Endothelial cell (in vitro differentiated cells): ENCODE measurements at regions not wholly inside any gene's neighbourhood (a gene's known extent, or its start where the extent isn't known, plus 50 kb on each side); places are given as distances from the start of the nearest gene placed in this dataset.

Experiments used
- DNase-seq: peaks from one replicate; pipeline ENCODE4 v3.0.0; 2021; ENCODE audit warnings: low spot score
- H3K27ac Mint-ChIP-seq: one replicate; pipeline ENCODE4 v1.8.0; 2021; ENCODE audit warnings: mixed read lengths, inconsistent platforms; ENCODE audit not compliant: unreplicated experiment
- H3K27me3 Mint-ChIP-seq: one replicate; pipeline ENCODE4 v1.8.0; 2021; ENCODE audit warnings: mild to moderate bottlenecking, moderate library complexity, mixed read lengths, inconsistent platforms; ENCODE audit not compliant: unreplicated experiment
- H3K36me3 Mint-ChIP-seq: one replicate; pipeline ENCODE4 v1.8.0; 2021; ENCODE audit warnings: mild to moderate bottlenecking, low read depth, mixed read lengths, inconsistent platforms; ENCODE audit not compliant: unreplicated experiment
- H3K4me1 Mint-ChIP-seq: one replicate; pipeline ENCODE4 v1.8.0; 2021; ENCODE audit warnings: mild to moderate bottlenecking, mixed read lengths, inconsistent platforms; ENCODE audit not compliant: unreplicated experiment
- H3K4me3 Mint-ChIP-seq: one replicate; pipeline ENCODE4 v1.8.0; 2021; ENCODE audit warnings: mild to moderate bottlenecking, mixed read lengths, inconsistent platforms; ENCODE audit not compliant: unreplicated experiment
- H3K9me3 Mint-ChIP-seq: one replicate; pipeline ENCODE4 v1.8.0; 2021; ENCODE audit warnings: mixed read lengths, inconsistent platforms; ENCODE audit not compliant: unreplicated experiment
- CTCF ChIP-seq: fragments of 200-600 bp; sonication (generic); IDR thresholded peaks from one replicate; pipeline ENCODE4 v1.5.0; 2021; ENCODE audit warnings: antibody characterized with exemption; ENCODE audit not compliant: unreplicated experiment

- Mint-ChIP-seq H3K4me3 (no peak overlapping the region), H3K36me3 (no peaks in the 10 kb centered on the region), H3K27ac (no peak overlapping the region), H3K27me3 (no peaks in the 10 kb centered on the region), H3K9me3 (no peaks in the 10 kb centered on the region), H3K4me1 (no peaks in the 10 kb centered on the region)
- DNase-seq: no peak
- no peak for TF ChIP-seq CTCF
Measured at GRCh38 chr5:167736992-167737391, 554.5 kb upstream of the WWC1 start.

GRCh38 chr5:167743695-167744464 is 547.6 kb upstream of the WWC1 start:
- Mint-ChIP-seq H3K4me1 (no peaks in the 10 kb centered on the region), H3K4me3 (no peak overlapping the region), H3K36me3 (no peaks in the 10 kb centered on the region), H3K27ac (no peak overlapping the region), H3K27me3 (no peaks in the 10 kb centered on the region), H3K9me3 (no peaks in the 10 kb centered on the region)
- no peak for TF ChIP-seq CTCF
- no peak for DNase-seq

- Mint-ChIP-seq H3K4me1 (peaks cover 2% of the 10 kb centered on the region), H3K9me3 (no peaks in the 10 kb centered on the region), H3K27ac (no peak overlapping the region)
Measured at GRCh38 chr5:167745868-167746267, 545.6 kb upstream of the WWC1 start.

GRCh38 chr5:167750586-167750985 is 540.9 kb upstream of the WWC1 start:
- H3K9me3 Mint-ChIP-seq: no peaks in the 10 kb centered on the region
- H3K4me3 Mint-ChIP-seq: no peak overlapping the region
- no peak for TF ChIP-seq CTCF
- H3K27me3 Mint-ChIP-seq: peaks cover 2% of the 10 kb centered on the region
- H3K27ac Mint-ChIP-seq: no peak overlapping the region
- no peaks in the 10 kb centered on the region for H3K36me3 Mint-ChIP-seq
- peaks cover 3% of the 10 kb centered on the region for H3K4me1 Mint-ChIP-seq
- no peak for DNase-seq

More at GRCh38 chr5:167745868-167746267, 545.6 kb upstream of the WWC1 start:
- Mint-ChIP-seq H3K4me3 (no peak overlapping the region), H3K36me3 (no peaks in the 10 kb centered on the region), H3K27me3 (no peaks in the 10 kb centered on the region)
- TF ChIP-seq CTCF: no peak
- DNase-seq: no peak

GRCh38 chr5:167752936-167753335 is 538.5 kb upstream of the WWC1 start:
- Mint-ChIP-seq H3K9me3 (no peaks in the 10 kb centered on the region), H3K36me3 (no peaks in the 10 kb centered on the region), H3K27ac (no peak overlapping the region), H3K27me3 (peaks cover 3% of the 10 kb centered on the region), H3K4me1 (peaks cover 3% of the 10 kb centered on the region), H3K4me3 (no peak overlapping the region)
- DNase-seq: no peak
- no peak for TF ChIP-seq CTCF
